GM21367 (cell line): ENCODE measurements at regions not wholly inside any gene's neighbourhood (a gene's known extent, or its start where the extent isn't known, plus 50 kb on each side); places are given as distances from the start of the nearest gene placed in this dataset.

Experiments
- ATAC-seq: cut with Tn5 transposase; IDR thresholded peaks from one replicate; pipeline ENCODE4 v1.9.1; 2021; ENCODE audit not compliant: unreplicated experiment

DNA sequence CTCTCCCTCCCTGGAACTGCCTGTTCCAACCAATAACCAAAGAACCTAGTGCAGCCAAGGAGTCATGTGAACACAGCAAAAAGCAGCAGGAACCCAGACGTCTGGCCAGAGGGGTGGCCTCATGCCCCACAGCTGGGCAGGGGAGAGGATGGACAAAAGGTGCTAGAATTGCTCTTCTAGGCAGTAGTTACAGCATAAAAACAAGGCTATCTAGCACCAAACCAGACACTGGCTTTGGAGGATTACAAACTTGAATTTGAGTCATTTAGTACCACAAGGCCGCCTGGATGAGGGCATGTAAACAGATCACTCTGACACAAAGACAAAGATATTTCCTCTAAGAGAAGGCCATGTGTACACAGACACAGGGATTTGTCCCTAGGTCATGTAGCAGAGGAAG lies 423.3 kb upstream of the MAF start:
- ATAC-seq = no peak

DNA sequence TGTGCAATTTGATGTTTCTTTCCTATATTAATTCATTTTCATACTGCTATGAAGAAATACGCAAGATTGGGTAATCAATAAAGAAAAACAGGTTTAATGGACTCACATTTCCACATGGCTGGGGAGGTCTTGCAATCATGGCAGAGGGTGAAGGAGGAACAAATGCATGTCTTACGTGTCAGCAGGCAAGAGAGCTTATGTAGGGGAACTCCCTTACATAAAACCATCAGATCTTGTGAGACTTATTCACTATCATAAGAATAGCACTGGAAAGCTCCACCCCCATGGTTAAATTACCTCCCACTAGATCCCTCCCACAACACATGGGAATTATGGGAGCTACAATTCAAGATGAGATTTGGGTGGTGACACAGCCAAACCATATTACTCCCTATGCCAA lies 418.9 kb upstream of the MAF start:
- ATAC-seq = no peak

DNA sequence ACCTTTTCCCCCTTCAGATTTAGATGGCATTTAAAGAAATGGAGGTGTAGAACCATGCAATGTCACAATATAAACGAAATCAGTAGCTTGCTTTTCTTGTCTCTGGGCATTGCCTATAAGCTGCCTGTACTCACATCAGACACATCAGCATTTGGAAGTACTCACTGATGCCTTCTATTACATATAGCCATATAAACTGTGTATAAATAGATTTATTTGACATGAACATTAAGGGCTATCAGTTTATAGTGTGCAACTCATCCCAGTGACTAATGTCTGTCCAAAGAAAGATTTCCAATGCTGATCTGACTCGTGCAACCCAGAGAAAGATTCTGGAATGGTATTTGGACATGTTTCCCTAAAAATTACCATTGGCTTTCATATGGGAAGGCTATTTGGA lies 417.9 kb upstream of the MAF start:
- ATAC-seq = no peak

DNA sequence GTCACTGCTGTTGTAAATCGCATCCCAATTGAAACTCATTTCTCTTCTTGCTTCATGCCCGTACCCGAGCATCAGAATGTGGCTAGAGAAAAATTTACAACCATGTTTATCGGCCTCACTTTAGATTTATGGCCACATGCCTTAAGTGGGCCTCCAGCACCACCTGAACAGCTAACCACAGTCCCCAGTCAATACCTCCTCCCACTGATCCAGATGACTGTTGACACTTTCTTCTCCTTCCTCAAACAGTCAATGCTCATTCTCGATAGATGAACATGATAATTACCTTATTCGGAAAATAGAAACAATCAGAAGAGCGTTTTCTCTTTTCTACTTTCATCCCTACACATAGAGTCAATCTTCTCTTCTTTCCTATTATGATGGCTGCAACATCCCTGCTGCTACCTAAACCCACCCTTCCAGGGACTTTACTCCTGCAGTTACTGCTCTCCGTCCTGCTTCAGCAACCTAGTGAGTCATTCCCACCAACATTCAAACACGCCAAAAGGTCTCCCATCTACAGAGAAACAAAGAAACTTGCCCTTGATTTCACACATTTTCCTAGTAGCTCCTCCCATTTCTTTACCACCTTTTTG lies 416.3 kb upstream of the MAF start:
- ATAC-seq = no peak

DNA sequence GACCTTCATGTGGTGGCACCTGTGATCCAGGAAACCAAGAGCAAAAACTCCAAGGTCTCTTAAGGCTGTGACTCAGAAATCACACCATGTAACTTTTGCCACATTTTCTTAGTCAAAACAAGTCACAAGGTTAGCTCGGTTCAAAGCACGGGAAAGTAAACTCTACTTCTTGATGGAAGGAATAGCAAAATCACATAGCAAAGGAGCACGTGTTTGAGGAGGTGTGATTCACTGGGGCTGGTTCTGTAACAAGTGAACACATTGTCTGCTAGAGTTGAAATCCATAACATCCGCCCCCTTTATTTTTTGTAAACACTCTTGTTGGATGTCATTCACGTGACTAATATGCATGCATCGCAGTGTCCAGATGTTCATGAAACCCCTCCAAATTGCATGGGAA lies 415.0 kb upstream of the MAF start:
- ATAC-seq = no peak

DNA sequence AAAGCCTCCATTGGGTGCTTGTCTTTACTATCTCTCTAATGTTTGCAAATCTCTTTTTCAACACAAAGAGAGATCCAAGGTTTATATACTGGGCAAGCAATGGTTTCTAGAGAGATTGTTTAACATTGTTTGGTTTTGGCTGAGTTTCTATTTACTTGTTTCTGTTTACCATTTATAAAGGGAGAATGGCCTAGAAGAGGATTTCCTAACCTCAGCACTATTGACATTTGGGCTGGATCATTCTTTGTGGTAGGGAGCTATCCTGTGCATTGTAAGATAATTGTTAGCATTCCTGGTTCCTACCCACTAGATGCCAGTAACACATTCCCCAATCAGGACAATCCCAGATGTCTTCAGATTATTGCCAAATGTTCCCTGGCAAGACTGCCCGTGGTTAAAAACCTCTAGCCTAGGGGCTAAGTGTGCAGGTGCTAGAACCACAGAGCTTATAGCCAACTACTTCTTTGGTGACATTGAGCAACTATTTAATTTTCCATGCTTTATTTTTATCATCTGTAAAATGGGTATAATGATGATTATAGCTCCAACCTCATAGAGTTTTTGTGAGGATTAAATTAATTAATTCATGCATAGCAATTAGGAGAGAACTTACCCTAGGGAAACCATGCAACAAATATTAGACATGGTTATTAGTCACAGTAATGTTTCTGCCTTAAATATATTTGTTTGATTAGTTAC lies 413.9 kb upstream of the MAF start:
- ATAC-seq = no peak

DNA sequence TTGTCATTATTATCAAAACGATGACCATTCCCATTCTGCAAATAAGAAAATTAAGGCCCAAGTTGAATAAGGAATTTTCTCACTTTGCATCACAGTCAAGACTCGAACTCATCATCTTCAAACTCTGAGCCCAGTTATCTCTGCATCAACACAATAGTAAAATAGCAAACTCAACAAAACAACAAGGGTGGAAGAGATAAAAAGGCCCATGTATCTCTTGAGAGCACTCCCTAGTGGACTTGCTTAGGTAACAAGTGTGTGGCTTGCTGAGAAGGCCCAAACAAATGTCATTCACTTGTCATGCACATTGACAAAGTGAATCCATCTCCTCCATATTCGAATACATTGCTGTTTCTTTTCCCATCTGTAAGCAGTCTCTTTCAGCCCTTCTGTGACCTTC lies 412.0 kb upstream of the MAF start:
- no peak for ATAC-seq

DNA sequence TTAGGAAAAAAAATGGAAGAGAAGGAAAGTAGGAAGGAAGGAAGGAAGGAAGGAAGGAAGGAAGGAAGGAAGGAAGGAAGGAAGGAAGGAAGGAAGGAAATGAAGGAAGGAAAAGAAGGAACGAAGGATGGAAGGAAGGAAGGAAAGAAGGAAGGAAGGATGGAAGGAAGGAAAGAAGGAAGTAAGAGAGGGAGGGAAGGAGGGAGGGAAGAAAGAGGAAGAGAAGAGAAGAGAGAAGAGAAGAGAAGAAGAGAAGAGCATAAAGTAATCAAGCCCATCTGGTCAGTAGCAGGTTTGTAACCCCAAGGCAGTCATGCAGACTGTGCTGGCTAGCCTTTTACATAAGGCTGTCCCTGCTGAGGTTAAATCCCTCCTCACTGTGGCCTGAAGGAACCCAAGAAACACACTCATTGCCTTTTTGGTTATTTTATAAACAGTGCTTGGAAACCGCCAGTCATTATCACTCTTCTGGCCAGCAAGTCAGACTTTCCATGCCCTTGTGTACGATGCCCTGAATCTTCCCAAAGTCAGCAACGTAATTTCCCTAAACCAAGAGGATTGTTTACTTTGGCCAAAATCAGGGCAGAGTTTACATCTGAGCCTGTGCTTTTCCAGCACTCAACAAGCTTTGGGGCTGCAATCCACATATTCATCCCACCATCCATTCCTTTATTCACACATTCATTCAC lies 409.6 kb upstream of the MAF start:
- ATAC-seq = no peak

DNA sequence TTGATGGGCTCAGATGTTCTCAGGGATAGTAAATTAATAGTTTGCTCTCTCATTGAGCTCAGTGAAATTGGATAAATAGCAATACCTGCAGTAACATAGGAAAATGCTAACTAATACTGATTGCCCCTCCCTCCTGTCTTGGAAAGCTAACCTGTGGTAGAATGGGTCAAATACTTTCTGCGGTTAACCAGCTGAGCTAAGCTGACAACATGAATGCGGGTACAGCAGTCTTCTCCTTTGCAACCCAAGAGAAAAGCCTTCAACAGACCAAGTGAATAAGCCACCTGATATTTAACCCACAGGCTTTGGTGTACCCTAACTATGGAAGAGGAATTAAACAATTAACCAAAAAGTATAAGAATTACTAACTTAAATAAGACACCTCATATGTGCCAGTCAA lies 408.3 kb upstream of the MAF start:
- ATAC-seq = no peak

DNA sequence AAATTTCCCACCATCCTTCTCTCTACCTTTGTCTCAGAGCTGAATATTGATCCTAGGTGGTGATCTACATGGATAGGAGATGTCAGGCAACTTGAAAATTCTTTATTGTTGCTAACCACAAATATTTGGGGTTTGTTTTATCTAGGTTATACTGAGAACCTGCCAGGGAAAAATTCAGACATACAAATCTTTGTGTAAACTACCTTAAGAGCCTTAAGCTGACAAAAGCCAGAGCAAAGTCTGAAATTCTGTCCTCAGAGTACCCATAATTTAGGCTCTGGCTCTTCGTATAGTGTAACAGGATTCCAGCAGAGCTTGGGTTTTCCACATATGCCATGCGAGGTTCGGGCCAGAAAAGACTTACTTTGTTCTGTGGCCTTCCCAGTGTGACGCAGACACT lies 406.7 kb upstream of the MAF start:
- no peak for ATAC-seq

DNA sequence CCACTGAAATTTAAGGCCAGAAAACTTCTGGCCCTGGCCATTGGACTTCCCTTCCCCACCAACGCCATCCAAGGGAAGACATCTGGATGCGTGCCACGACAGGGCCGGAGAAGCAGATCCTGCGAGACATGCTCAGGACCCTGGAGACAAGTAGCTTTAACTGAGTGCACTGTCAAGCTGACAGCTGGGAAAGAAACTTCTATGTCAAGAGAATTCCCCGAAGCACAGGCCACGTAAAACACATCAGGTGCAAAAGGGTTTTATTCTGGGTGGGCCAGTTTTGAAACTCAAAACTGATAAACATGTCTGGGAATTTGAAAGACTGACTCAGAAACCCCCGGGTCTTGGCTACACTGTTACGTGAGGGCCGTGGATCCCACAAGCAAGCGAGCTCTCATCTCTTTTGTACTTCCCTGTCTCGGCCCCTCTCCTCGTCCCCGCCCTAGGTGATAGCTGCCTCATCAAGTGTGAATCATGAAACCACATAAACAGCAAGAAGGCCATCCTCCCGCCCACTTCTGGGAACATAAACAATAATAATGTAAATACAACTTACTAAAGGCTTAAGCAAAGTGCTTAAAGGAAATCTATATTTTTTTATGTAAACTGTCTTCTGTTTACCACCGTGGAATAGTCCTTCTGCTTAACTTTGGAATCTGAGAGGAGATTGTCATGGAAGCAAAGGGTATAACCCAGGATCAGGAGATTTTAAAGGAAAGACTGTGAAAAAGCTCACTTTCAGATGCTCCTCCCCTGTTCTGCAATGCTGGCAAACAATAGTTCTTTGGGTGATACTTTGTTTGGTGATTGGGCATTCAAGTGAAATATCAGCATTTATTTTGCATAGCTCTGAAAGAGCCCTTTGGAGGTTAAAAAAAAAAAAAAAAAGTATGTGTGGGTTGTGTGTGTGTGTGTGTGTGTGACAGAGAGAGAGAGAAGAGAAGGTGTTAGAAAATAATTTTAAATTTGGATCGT lies 406.0 kb upstream of the MAF start:
- ATAC-seq = no peak

DNA sequence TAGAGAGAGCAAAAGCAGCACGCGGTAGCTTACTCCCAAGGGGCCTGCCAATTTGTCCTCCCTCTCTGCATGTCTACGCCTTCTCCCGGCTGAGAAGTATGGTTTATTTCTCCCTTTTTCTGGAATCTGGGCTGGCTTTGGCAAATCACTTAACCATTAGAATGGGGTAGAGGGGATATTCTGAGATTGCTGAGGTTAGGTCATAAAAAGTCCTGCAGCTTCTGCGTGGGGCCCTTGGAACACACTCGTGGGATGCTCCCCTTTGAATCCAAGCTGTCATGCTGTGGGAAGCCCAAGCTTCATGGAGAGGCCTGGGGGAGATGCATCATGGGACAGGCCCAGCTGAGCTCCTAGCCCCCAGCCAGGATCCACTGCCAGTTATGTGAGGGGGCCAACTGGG lies 403.6 kb upstream of the MAF start:
- no peak for ATAC-seq

DNA sequence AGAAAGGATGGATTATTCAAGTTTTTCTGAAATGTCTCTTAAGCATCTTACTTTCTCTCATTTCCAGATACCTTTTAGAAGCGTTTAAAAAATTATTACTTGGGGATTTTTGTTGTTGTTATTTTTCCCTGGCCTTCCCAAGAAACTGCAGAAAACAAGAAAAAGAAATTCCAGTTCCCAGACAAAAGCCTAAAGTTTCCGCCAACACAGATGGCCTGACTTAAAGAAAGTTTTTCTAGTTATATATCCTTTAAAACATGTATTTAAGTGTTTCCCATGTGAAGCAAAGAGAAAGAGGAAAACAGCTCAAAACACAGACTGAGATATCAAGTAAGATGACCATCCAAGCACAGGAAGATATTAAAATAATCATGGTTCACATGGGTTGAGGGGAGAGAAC lies 401.7 kb upstream of the MAF start:
- ATAC-seq = no peak

DNA sequence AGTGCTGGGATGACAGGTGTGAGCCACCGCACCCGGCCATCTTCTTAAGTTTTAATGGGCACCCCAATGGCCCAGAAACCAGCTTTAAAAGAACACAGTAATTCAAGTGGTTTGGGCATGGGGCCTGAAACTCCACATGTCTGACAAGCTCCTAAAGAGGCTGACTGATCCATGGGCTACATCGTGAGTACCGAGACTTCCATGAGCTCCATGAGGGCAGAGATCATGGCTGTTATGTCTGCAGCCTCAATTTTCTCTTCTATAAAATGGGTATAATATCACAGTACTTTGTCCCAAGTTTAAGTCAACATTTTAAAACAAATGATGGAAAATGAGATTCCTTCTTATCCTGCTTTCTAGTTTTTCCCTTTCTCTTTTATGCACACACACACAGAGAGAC lies 397.6 kb upstream of the MAF start:
- no peak for ATAC-seq

DNA sequence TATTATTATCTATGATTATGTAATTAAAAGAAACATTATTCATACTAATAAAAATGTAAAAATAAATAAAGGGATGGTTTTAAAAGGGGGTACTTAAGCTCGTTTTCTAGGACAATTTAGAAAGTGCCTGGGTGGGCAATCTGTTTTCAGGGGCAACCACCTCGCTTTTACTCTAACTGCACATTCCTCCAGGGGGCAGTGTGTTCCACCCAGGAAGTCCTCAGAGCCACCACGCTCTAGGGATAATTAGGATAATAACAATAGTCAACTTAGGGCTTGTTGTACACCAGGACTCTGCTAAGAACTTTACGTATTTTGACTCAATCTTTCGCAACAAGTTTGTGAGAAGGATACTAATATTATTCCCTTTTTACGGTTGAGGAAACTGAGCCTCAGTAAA lies 396.7 kb upstream of the MAF start:
- no peak for ATAC-seq

DNA sequence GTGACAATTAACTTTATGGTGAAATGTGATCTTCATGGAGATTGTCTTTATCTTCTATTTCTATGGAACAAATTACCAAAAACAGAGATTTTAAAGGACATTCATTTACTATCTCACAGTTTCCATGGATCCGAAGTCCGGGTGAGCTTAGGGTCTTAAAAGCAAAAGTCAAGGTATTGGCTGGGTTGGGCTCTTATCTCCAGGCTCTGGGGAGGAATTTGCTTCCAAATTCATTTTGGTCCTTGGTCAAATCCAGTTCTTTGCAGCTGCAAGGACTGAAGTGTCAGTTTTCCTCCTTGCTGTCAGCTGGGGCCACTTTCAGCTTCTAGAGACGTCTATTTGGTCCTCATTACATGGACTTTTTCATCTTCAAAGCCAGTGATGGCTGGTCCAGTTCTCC lies 395.8 kb upstream of the MAF start:
- ATAC-seq = no peak

DNA sequence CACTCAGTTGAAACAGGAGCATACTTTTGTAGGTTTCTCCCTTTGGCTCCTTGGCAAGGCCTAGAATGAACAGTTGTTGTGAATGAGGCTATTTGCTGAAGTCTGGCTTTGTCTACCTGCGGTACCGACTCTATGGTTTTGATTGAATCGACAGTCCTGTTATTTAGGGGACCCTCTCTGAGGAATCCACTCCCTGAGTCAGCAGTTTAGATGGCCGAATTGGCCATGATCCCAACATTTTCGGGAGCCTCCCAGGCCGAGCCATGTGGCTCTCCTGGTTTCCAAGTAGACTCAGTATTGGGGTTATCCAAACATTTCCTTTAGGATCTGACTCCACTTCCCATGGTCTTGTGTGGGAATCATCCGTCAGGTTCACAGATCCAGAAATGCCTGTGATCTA lies 394.8 kb upstream of the MAF start:
- ATAC-seq = no peak

DNA sequence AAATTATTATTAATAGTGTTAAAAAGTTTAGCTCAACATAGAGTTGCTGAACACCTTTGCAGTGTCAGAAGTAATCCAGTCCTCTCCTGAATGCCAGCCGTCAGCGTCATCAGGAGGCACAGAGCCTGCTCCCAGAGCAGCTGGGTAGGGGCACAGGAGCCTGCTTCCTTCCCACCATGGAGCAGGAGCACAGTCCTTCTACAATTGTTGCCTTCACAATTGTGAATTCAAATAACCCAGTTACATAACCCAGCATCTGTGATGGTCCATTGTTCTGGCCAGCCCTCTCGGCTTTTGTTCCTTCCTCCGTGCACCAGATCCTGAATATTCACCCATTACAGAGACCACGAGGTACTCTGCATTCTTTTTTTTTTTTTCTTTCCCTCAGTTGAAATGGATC lies 393.9 kb upstream of the MAF start:
- no peak for ATAC-seq

DNA sequence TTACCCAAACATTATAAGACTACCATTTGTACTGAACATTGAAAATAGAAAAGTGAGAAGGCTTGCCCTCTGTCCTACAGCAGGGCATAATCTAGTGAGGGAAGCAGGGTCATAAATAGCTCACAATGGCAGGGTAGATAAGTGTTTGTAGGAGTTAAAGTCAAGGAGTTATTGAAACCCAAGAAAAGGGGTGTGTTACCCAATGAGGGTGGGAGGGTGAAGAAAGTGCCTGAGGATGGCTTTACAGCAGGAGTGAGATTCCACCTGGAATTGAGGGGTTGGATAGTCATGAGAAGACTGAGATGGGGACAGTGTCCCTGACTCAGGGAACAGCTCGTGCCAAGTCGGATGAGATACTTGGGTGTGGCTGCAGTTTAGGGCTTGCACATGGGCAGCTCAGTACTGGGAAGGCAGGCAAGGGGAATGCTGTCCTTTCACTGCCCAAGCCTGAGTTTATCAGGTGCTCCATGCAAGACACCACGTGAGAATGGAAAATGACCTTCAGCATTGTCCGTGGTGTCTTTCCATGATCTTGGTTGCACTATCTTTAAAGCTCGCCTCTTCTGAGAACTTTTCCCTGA lies 393.2 kb upstream of the MAF start:
- ATAC-seq = no peak

DNA sequence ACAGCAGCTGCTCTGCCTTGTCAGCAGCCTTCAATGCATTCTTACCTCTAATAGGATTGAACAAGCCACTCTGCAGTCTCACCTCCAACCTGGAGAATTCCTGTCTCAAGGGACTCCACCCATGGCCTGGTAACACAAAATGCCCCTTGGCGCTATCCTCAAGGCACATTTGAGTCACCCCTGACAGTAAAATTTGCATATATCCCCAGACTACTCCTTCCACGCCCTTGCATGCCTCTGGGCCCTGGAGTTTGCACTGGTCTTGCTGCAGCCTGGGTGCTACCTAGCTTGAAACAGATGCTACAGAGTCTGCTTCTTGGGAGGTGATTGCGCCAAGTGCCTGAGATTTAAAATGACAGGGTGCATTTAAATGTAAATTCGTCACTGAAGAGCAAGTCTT lies 391.4 kb upstream of the MAF start:
- no peak for ATAC-seq

DNA sequence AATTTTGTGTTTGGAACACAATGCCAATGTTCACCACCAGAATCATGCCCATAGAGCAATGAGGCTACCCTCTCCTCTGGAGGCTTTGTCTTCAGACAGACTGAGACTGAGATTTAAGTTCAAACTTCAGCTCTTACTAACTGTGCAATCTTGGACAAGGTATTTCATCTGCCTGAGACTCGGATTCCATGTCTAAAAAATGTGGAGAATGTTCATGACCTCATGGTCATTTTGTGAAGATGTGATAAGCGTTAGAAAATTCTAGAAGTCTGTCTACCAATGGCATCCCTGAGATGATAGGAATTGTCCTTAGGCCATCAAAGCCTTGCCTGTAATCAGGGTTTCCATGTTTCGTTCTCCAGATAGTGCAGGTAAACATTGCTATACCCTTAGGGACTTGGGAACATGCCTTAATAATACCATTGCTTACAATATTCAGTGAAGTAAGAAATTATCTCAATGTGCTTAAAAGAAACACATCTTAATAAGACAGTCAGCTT lies 388.2 kb upstream of the MAF start:
- ATAC-seq = no peak
